HepG2 (cell line): ENCODE measurements at regions not wholly inside any gene's neighbourhood (a gene's known extent, or its start where the extent isn't known, plus 50 kb on each side); places are given as distances from the start of the nearest gene placed in this dataset.

Source experiments
- FOXO1 ChIP-seq: sonication (generic); formaldehyde crosslinking; IDR thresholded peaks from 2 replicates; pipeline ENCODE4 v1.4.0; 2020; ENCODE audit warnings: missing genetic modification reagents
- HHEX ChIP-seq: IDR thresholded peaks from 2 replicates; pipeline ENCODE4 v1.6.1; 2016; ENCODE audit warnings: control low read depth
- HOXA3 ChIP-seq: sonication (generic); formaldehyde crosslinking; IDR thresholded peaks from 2 replicates; pipeline ENCODE4 v1.5.0; 2020; ENCODE audit warnings: missing genetic modification reagents
- JUND ChIP-seq: sonication (generic); formaldehyde crosslinking; IDR thresholded peaks from 2 replicates; pipeline ENCODE4 v1.8.0; 2022; ENCODE audit warnings: mild to moderate bottlenecking, missing genetic modification reagents
- RARA ChIP-seq: IDR thresholded peaks from 2 replicates; pipeline ENCODE4 v1.6.1; 2016; ENCODE audit warnings: missing genetic modification reagents, missing compliant biosample characterization
- SOX6 ChIP-seq, 2 experiments: fragments of 450-650 bp in 1 of 2; sonication (generic) in 1 of 2; formaldehyde crosslinking in 1 of 2; IDR thresholded peaks; 2 replicates each; pipeline versions ENCODE4 v1.4.0 to v1.6.1; 2017 to 2020; ENCODE audit warnings: antibody characterized with exemption in 1 of 2, mild to moderate bottlenecking in 1 of 2, missing genetic modification reagents in 1 of 2
- ZBTB20 ChIP-seq: sonication (generic); formaldehyde crosslinking; IDR thresholded peaks from 2 replicates; pipeline ENCODE4 v1.8.1; 2023; ENCODE audit warnings: missing genetic modification reagents, low read depth, mild to moderate bottlenecking, borderline replicate concordance
- ZMYM3 ChIP-seq: sonication (generic); formaldehyde crosslinking; IDR thresholded peaks from 2 replicates; pipeline ENCODE4 v1.5.1; 2020; ENCODE audit warnings: mild to moderate bottlenecking, missing genetic modification reagents
- ZNF225 ChIP-seq: sonication (generic); formaldehyde crosslinking; IDR thresholded peaks from 2 replicates; pipeline ENCODE4 v1.4.0; 2020; ENCODE audit warnings: mild to moderate bottlenecking, missing genetic modification reagents
- TF ChIP-seq, protein P1 (sequence below): fragments of 450-650 bp; IDR thresholded peaks from 2 replicates; pipeline ENCODE4 v1.6.1; 2016
- TF ChIP-seq, protein P2 (sequence below): sonication (generic); formaldehyde crosslinking; IDR thresholded peaks from 2 replicates; pipeline ENCODE4 v1.4.0; 2020; ENCODE audit warnings: mild to moderate bottlenecking, missing genetic modification reagents
- TF ChIP-seq, protein P3 (sequence below): sonication (generic); formaldehyde crosslinking; IDR thresholded peaks from 2 replicates; pipeline ENCODE4 v1.8.0; 2023; ENCODE audit warnings: mild to moderate bottlenecking, missing genetic modification reagents
- TF ChIP-seq, protein P4 (sequence below): fragments of 450-650 bp; IDR thresholded peaks from 2 replicates; pipeline ENCODE4 v1.6.1; 2017; ENCODE audit warnings: mild to moderate bottlenecking
- TF ChIP-seq, protein P5 (sequence below): sonication (generic); formaldehyde crosslinking; IDR thresholded peaks from 2 replicates; pipeline ENCODE4 v1.9.0; 2021; ENCODE audit warnings: mild to moderate bottlenecking, missing genetic modification reagents

DNA sequence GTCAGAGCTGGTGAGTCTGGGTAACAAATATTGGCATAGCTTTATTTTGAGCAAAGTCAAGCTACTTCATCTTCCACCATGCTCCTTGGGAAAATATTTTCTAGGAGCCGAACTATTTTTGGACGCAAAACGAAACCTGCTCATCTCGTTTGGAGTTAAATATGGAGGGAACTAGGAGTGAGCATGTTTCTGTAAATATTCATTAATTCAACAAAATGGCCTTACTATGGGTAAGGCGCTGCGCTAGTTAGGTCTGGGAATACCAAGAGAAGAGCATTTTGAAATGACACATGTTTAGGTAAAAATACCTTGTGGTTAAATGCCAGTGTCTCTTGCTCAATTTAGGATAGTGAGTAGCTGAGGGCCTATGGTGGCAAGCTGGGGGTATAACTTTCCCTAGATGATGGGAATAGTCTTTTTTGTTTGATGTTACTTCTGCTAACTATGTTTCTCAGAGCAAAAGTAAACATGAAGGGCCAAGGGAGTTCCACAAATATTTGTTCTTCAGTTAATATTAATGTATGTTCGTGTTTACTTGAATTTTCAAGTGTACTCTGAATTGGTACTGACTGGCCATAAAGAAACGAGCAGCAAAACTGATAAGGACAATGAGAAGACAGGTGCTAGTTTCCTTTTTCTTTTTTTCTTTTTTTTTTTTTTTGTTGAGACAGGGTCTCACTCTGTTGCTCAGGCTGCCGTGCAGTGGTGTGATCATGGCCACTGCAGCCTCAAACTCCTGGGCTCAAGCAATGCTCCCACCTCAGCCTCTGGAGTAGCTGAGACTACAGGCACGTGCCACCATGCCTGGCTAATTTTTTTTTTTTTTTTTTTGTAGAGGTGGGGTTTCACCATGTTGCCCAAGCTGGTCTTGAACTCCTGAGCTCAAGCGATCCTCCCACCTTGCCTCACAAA is 77.7 kb downstream of the MAP1LC3B2 start (continued):
- TF ChIP-seq, protein P1, sequence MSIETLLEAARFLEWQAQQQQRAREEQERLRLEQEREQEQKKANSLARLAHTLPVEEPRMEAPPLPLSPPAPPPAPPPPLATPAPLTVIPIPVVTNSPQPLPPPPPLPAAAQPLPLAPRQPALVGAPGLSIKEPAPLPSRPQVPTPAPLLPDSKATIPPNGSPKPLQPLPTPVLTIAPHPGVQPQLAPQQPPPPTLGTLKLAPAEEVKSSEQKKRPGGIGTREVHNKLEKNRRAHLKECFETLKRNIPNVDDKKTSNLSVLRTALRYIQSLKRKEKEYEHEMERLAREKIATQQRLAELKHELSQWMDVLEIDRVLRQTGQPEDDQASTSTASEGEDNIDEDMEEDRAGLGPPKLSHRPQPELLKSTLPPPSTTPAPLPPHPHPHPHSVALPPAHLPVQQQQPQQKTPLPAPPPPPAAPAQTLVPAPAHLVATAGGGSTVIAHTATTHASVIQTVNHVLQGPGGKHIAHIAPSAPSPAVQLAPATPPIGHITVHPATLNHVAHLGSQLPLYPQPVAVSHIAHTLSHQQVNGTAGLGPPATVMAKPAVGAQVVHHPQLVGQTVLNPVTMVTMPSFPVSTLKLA: no peak
- TF ChIP-seq FOXO1 (CRISPR knock-in tag) (peak; percentile 75; the same call in 1 of the 2 replicates), ZNF225 (no peak), JUND (CRISPR knock-in tag) (0 out of 2 replicates have a peak, but pooled peaks have one; percentile 56), ZBTB20 (CRISPR knock-in tag) (peak; percentile 77; the same call in 1 of the 2 replicates), ZMYM3 (no peak), HOXA3 (CRISPR knock-in tag) (peak; percentile 5; the same call in 1 of the 2 replicates), SOX6 (IDR thresholded peaks at IDR 0.05) (no peak), SOX6 (CRISPR knock-in tag; IDR thresholded peaks at IDR 0.05) (peak; percentile 87), HHEX (peak; percentile 99), RARA (CRISPR knock-in tag) (peak; percentile 92)
- TF ChIP-seq, protein P2, sequence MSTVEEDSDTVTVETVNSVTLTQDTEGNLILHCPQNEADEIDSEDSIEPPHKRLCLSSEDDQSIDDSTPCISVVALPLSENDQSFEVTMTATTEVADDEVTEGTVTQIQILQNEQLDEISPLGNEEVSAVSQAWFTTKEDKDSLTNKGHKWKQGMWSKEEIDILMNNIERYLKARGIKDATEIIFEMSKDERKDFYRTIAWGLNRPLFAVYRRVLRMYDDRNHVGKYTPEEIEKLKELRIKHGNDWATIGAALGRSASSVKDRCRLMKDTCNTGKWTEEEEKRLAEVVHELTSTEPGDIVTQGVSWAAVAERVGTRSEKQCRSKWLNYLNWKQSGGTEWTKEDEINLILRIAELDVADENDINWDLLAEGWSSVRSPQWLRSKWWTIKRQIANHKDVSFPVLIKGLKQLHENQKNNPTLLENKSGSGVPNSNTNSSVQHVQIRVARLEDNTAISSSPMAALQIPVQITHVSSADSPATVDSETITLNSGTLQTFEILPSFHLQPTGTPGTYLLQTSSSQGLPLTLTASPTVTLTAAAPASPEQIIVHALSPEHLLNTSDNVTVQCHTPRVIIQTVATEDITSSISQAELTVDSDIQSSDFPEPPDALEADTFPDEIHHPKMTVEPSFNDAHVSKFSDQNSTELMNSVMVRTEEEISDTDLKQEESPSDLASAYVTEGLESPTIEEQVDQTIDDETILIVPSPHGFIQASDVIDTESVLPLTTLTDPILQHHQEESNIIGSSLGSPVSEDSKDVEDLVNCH: no peak
- TF ChIP-seq, protein P3, sequence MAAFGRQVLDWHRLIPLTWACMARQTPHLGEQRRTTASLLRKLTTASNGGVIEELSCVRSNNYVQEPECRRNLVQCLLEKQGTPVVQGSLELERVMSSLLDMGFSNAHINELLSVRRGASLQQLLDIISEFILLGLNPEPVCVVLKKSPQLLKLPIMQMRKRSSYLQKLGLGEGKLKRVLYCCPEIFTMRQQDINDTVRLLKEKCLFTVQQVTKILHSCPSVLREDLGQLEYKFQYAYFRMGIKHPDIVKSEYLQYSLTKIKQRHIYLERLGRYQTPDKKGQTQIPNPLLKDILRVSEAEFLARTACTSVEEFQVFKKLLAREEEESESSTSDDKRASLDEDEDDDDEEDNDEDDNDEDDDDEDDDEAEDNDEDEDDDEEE: no peak
- TF ChIP-seq, protein P4, sequence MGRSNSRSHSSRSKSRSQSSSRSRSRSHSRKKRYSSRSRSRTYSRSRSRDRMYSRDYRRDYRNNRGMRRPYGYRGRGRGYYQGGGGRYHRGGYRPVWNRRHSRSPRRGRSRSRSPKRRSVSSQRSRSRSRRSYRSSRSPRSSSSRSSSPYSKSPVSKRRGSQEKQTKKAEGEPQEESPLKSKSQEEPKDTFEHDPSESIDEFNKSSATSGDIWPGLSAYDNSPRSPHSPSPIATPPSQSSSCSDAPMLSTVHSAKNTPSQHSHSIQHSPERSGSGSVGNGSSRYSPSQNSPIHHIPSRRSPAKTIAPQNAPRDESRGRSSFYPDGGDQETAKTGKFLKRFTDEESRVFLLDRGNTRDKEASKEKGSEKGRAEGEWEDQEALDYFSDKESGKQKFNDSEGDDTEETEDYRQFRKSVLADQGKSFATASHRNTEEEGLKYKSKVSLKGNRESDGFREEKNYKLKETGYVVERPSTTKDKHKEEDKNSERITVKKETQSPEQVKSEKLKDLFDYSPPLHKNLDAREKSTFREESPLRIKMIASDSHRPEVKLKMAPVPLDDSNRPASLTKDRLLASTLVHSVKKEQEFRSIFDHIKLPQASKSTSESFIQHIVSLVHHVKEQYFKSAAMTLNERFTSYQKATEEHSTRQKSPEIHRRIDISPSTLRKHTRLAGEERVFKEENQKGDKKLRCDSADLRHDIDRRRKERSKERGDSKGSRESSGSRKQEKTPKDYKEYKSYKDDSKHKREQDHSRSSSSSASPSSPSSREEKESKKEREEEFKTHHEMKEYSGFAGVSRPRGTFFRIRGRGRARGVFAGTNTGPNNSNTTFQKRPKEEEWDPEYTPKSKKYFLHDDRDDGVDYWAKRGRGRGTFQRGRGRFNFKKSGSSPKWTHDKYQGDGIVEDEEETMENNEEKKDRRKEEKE: no peak
- TF ChIP-seq, protein P5, sequence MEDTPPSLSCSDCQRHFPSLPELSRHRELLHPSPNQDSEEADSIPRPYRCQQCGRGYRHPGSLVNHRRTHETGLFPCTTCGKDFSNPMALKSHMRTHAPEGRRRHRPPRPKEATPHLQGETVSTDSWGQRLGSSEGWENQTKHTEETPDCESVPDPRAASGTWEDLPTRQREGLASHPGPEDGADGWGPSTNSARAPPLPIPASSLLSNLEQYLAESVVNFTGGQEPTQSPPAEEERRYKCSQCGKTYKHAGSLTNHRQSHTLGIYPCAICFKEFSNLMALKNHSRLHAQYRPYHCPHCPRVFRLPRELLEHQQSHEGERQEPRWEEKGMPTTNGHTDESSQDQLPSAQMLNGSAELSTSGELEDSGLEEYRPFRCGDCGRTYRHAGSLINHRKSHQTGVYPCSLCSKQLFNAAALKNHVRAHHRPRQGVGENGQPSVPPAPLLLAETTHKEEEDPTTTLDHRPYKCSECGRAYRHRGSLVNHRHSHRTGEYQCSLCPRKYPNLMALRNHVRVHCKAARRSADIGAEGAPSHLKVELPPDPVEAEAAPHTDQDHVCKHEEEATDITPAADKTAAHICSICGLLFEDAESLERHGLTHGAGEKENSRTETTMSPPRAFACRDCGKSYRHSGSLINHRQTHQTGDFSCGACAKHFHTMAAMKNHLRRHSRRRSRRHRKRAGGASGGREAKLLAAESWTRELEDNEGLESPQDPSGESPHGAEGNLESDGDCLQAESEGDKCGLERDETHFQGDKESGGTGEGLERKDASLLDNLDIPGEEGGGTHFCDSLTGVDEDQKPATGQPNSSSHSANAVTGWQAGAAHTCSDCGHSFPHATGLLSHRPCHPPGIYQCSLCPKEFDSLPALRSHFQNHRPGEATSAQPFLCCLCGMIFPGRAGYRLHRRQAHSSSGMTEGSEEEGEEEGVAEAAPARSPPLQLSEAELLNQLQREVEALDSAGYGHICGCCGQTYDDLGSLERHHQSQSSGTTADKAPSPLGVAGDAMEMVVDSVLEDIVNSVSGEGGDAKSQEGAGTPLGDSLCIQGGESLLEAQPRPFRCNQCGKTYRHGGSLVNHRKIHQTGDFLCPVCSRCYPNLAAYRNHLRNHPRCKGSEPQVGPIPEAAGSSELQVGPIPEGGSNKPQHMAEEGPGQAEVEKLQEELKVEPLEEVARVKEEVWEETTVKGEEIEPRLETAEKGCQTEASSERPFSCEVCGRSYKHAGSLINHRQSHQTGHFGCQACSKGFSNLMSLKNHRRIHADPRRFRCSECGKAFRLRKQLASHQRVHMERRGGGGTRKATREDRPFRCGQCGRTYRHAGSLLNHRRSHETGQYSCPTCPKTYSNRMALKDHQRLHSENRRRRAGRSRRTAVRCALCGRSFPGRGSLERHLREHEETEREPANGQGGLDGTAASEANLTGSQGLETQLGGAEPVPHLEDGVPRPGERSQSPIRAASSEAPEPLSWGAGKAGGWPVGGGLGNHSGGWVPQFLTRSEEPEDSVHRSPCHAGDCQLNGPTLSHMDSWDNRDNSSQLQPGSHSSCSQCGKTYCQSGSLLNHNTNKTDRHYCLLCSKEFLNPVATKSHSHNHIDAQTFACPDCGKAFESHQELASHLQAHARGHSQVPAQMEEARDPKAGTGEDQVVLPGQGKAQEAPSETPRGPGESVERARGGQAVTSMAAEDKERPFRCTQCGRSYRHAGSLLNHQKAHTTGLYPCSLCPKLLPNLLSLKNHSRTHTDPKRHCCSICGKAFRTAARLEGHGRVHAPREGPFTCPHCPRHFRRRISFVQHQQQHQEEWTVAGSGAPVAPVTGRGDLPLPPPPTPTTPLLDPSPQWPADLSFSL (CRISPR knock-in tag): no peak
